RKO (cell line): ENCODE measurements at regions not wholly inside any gene's neighbourhood (a gene's known extent, or its start where the extent isn't known, plus 50 kb on each side); places are given as distances from the start of the nearest gene placed in this dataset.
A peak's percentile ranks its signal among the peaks of the same experiment; 100 is the strongest.

Experiments used
- DNase-seq: peaks from one replicate; pipeline ENCODE4 v3.0.0-alpha.2; 2016; ENCODE audit warnings: low spot score

DNA sequence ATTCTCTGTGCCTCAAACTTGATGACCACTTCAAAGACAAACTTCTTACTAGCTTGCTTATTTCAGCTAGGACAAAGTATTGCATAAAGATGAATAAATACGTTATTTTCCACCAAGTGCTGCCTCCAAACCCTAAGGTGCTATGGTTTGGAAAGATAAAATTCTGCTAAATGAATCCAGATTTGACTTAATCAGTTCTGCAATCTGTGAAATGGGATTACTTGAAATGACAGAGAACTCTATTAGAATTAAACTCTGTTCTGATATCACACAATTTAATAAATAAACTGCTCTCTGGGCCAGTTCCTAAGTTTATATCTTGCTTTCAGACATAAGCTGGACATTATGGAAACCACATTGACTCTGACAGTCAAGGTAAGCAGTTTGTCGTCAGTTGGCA, 338.8 kb upstream of the SEMA6D start:
- DNase-seq = no peak

GRCh38 chr15:47383102-47383501, 334.2 kb upstream of the SEMA6D start:
- no peak for DNase-seq

- DNase-seq = no peak
These were observed 333.5 kb upstream of the SEMA6D start for GRCh38 chr15:47383801-47384200.

DNA sequence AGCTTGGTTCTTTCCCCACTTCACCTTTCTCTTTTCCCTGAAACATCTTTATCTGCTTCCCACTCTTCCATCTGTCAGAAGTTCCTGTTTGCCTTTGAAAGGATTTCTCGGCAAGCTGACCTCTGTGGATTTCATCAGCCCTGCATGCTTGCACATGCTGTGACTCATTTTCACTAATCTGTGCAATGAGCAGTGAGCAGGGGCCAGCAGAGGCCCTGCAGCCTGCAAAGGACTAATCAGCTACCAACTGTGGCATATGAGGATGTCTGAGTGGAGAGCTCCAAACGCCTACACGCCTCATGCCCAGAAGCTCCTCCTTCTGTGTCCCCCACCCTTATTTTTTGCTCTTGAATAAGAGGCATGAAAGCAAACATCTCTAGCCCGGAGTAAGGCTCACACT, 333.0 kb upstream of the SEMA6D start:
- peak; percentile 56 for DNase-seq

DNA sequence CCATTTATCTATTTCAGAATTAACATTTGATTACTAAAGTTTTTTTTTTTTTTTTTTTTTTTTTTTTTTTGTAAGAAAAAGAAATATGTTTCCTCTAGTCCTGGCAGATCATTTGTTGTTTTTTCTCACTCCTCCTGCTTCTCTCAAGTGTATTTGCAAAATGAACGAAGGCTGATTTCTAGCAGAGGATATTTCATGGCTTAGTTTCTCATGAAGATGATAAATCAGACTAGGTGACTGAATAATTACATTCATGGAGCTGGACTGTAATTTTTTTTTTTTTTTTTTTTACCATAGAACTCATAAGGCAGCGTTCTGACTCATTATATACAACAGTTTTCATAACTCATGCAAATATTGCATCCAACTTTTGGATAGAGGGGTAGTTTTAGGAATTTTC, 332.5 kb upstream of the SEMA6D start:
- DNase-seq = no peak

- no peak for DNase-seq
These were observed 330.8 kb upstream of the SEMA6D start for GRCh38 chr15:47386459-47386858.

- peak; percentile 8 for DNase-seq
These were observed 329.0 kb upstream of the SEMA6D start for GRCh38 chr15:47388299-47388698.

DNA sequence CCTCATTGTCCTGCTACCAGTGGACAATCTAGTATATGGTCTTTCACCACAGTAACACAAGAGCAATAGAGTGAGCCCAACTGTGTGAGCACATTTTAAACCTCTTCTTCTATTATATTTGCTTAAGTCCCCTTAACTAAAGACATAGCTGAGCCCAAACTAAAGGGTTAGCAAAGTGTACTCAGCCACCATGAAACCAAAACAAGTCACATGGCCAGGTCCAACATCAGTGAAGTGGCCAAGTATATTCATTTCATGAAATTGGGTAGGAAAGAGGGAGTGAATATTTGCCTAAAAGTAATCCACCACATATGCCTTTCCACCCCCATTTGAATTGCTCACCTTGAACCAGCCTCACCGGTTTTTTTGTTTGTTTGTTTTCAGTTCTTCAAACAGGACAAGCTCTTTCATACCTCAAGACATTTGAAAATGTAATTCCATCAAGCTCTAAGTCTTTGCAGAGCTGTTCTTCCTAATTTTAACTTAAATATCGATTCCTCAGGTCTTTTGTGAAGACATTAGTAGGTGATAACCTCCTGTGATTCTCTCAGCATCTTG, 327.0 kb upstream of the SEMA6D start:
- DNase-seq = no peak

DNA sequence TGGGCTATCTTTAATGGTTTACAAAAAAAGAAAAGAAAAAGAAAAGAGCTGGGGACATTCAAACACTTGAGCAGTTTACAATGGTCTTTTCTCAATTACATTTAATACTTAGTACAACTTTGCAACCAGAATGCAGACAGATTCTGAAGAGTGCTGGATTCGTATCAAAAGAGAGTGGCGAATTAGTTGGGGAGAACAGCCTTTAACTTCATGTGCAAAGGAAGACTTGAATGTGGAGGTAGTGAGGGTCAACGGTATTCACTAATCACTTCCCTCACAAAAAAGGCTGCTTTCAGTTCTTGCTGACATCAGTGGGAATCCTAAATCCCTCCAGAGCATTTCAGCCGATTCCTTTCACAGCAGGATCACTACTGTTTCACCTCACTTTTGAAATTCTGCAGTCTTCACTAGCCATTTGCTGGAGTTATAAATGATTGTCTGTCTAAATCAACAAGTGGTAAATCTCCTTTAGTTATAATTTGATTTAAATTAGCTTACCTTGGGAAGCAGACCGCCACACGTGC, 323.0 kb upstream of the SEMA6D start:
- no peak for DNase-seq

- no peak for DNase-seq
These were observed 322.2 kb upstream of the SEMA6D start for GRCh38 chr15:47395076-47395475.

DNA sequence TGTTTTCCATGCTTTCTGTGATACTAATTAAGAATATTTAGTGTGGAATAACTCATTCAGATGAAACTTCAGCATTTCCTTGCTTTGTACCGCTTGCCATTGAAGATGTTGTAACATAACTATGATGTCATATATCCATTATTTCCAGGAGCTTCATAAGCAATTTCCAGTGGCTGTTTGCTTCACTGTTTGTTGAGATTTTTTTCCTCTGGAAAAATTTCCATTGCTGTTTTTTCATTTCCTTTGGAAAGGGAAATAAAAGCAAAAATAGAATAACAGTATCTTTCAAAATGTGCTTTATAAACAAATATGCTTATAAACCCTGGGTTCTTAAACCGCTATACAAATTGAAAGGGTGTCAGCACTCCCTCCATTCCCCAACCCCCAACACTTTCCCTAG, 319.6 kb upstream of the SEMA6D start:
- no peak for DNase-seq

GRCh38 chr15:47398132-47398531, 319.2 kb upstream of the SEMA6D start:
- DNase-seq = no peak

DNA sequence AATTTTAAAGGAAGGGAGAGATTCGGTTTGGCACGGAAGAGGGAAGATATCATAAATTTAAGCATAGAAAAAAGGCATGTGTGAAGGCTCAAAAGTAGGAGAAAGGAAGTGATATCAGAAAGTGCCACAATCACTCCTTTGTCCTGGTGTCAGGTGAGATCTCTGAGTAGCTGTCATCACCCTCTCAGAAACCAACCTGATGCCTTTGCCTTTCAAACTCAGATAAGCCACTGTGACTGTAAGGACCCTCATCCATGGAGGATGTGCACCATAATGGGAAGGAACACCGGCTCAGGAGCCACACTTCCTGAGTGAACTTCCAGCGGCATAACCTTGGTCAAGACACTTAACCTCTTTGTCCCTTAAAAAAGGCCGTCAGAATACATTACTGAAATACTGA, 318.7 kb upstream of the SEMA6D start:
- no peak for DNase-seq

DNA sequence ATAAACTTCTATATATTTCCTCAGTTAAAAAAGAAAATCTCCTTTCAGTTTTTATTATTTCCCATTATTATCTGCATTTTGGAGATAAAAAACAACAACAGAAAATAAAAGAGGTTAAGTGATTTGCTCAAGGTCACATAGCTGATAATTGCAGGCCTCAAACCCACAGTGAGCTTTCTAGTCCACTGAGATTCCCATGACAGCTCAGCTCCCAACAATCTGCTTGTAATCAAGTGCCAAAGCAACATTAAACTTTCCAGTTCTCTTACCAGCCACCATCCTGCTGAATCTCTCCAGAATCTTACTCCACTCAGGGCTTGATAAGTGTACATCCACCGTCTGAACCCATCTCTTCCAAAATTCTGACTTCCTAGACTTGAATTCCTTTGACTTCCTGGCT, 318.2 kb upstream of the SEMA6D start:
- no peak for DNase-seq

- DNase-seq = no peak
These were observed 316.7 kb upstream of the SEMA6D start for GRCh38 chr15:47400603-47401002.

- no peak for DNase-seq
These were observed 315.9 kb upstream of the SEMA6D start for GRCh38 chr15:47401427-47401826.

DNA sequence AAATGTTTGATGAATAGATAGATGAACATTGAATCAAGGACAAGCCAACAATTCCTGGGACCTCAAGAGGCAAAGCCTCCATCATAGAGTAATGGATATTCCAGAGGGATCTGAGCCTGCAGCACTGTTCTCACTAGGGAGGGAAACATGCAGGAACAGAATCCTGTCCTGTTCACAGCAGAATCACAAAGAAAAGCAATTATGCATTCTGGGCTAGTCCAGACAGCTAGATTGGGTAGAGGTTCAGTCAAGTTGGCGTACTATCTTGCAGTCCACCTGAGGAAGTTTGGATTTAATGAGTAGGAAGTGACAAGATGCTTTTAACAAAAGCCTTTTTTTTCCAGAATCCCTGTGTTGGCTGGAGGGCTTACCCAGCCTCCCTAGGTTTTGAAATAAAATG, 314.5 kb upstream of the SEMA6D start:
- DNase-seq = no peak

- no peak for DNase-seq
These were observed 312.4 kb upstream of the SEMA6D start for GRCh38 chr15:47404877-47405276.

- DNase-seq = no peak
These were observed 311.7 kb upstream of the SEMA6D start for GRCh38 chr15:47405365-47406162.

DNA sequence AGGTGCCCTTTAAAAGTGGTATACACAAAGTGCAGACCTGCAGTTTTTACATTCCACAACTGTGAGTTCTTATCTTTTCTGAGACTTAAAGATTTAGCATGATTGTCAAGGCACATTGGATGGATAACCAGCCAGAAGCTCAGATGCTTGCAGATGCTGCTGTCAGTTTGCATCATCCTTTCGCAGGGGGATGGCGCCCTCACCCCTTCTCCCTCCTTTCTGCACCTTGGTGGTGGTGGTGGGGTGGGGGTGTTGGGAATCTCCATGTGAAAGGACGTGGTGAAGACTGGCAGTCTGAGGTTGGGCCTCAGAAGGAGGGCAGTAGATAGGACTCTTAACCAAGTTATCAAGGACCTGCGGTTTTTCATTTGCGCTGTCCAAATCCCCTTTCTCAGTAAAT, 309.6 kb upstream of the SEMA6D start:
- no peak for DNase-seq

DNA sequence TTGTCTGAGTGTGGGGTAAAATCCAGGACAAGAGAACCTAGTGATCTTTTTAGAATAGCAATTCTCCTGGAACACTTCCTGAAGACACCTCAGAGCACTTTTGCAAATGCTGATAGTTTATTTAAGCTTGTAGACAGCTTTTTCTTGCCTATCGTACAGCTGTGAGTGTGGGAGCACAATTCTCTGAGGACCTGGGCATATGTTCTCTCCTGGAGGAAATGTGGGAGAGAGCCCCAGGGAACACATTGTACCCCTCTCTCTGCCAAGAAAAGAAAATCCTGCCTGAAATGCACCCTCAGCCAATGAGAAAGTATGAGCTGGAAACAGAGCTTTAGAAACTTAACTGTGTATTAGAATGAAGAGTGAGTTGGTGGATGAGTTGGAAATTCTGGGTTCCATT, 308.3 kb upstream of the SEMA6D start:
- no peak for DNase-seq

GRCh38 chr15:47409600-47409999, 307.7 kb upstream of the SEMA6D start:
- DNase-seq = no peak

DNA sequence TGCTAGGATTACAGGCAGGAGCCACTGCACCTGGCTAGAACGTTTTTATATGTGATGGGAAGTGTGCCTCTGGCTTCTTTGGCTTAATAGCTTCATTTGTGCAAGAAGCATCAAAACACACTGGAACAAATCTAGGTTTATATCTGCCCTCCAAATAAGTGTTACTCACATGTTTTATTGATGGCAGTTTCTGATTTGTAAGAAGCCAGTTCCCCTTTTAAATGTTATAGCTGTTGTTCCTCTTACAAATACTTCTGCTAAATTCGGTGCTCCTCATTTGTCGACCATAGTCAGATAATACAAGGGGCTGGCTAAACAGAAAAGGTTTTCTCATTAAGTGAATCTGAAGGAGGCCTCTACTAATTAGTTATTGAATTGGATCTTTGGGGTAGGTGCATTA, 307.1 kb upstream of the SEMA6D start:
- DNase-seq = no peak

DNA sequence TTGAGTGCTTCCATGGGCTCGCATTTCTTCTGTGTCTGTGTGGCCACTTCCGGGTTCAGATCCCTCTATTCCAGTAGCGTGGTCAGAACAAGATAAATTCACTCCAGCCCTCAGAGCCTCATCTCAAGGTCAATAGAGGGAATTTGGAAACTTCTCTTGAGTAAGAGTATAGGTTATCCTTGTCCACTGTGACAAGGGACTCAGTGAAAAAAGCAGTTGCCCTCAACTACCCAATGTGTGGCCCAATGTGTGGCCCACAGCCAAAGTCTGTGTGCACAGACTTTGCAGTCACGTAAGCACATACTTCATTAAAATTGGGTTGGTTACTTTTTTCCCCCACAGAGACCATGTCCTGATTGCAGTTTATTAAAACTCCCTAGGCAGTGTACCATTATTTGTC, 305.6 kb upstream of the SEMA6D start:
- DNase-seq = no peak
